DMS 273 (cell line): ENCODE measurements at regions not wholly inside any gene's neighbourhood (a gene's known extent, or its start where the extent isn't known, plus 50 kb on each side); places are given as distances from the start of the nearest gene placed in this dataset.

ENCODE experiments used
- DNase-seq: peaks from one replicate; lab custom pipeline; 2025; ENCODE audit not compliant: unreplicated experiment; lab: John Stamatoyannopoulos, UW

DNA sequence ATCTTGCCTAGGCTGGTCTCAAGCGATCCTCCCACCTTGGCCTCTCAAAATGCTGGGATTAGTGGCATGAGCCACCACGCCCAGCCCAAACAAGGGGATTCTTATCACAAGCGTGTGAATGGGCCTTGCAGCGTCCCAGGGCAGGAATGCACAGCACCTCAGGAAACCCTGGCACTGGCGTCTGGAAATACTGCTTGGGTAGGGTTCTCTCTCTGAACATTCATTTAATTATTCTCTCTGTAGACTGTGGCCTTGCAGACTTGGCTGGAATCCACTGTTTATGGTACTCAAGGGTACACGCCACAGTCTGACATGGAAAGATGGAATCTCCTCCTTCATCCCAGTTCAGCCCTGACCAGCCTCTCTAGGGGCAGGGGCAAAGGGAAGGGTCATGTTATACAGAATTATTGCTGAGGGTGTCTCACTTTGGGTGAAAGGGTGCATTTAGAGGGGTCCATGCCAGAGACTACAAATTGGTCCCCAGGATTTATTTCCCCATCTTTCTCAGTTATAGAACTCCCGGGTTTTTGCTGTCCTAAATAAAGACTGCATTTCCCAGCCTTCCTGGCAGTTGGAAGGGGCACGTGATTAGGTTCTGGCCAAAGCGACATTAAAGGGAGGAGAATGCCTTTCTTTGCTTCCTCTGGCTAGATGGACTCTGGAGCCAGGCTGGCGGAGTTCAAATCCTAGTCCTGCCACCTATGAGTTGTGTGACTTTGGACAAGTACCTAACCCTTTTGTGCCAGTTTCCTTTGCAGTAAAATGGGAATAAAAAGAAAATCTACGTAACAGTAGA lies 147.2 kb upstream of the HAAO start:
- DNase-seq = no peak

GRCh38 chr2:42938671-42939370 lies 146.4 kb upstream of the HAAO start:
- DNase-seq = no peak

DNA sequence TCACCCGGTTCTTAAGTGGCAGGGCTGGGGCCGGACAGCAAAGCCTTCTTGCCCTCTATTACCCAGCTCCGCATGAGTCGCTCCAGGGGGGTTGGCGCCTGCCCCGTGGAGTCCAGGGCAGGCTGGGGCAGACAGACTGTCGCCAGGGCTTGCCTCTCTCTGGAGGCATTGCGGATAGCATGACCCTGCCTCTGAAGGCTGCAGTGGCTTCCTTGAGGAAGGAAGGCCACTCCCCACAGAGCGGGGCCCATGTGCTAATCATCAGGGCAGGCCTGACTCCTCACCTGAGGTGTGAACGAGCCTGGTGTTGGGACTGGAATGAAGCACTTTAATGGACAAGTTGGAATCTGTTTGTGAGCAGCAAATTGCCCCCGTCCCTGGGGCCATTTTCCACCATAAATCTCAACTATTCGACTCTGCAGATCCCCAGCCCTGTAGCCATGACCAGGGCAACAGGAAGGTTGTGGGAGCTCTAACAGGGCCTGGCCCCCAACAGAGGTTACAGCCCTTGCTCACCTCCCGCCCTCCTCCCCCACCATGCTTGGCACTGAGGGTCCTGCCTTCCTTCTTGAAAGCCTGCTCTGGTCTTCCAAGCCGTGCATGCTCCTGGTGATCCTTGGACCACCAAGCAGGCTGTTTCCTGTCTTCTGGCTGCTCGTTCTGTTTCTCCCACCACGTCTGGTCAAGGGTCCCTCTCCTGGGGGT lies 144.9 kb upstream of the HAAO start:
- DNase-seq = no peak

- no peak for DNase-seq
Observed at GRCh38 chr2:42935692-42936671, 143.6 kb upstream of the HAAO start.

DNA sequence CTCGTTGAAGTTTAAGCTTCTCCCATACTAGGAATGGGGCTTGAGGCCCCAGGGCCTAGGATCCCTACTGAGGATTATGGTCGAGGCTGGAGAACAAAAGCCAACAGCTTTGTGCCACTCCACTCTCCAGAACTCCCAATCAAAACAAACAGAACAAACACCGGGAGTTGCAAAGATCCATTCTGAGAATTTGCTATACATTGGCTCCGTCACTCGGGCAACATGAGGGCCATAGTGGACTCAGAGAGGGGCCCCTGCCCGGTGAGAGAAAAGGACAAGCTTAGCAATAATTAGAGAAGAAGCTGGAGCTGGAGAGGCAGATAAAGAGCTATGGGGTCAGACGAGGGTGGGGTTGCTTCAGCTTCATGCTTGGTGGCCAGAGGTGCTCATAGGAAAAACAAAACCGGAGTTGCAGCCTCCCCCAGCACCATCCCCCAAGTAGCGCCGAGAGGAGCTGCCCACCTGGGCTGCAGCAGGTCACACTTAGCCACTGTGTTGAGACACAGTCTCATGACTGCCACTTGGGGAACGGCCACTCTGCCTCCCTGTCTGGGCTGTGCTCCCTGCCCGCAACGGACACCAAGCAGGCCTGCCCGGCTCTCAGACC lies 142.3 kb upstream of the HAAO start:
- no peak for DNase-seq

DNA sequence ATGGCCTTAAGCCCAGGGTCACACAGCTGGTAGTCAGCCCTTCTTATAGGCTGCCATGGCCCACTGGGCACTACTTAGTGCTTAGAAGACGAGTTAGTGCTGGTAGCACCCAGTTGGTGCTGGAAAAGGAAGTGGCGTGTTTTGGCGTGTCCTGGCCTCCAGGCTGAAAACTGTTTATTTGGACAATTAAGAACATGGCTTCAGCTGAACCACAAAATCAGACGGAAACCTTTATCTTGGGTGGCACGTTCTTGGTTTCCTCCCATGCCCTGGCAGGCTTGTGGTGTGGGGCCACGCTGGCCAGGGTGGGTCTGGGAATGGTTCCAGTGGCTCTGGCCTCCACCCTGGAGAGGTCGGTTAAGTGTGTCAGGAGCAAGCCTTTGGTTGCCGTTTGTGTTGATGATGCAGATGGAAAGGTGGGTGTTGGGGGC lies 141.5 kb upstream of the HAAO start:
- DNase-seq = no peak

DNA sequence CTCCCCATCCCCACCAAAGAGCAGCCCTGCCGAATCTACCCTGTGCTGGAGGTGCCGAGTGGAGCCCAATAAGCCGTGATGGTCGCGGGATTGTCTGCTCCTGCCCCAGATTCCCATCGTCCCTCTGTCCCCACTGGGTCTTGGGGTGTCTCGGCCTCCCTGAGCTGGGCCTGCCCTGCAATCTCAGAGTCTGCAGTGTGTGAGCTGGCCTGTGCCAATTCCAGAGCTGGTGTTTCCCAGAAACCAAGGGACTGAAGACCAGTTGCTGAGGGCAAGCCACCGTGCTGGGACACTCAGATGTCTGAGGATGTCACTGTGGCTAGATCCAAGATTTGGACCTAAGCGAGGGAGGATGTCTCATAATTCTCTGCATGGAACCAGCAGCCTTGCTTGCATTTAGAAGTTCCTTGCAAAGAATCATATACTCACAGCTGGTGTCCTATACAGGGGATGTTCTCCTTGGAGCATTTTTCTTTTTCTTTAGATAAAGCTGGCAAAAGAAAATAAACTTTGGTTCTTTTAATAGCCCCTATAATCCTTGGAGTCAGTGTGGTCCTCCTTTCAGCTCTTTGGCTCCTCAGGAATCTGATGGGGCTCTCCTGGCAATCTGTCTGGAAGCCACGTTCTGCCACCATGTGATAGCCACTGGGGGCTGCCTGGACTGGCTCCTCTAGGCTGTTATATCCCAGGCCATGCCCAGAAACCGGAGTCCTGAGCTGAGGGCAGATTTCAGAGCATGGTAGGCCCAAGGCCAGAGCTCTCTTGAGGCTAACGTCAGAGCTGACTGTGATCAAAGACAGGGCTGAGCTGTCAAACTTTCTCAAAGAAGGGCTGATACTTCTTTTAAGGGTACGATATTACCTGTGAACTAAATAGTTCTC lies 140.1 kb upstream of the HAAO start:
- DNase-seq = no peak

GRCh38 chr2:42931818-42932195 lies 139.4 kb upstream of the HAAO start:
- DNase-seq = peak; percentile 18

DNA sequence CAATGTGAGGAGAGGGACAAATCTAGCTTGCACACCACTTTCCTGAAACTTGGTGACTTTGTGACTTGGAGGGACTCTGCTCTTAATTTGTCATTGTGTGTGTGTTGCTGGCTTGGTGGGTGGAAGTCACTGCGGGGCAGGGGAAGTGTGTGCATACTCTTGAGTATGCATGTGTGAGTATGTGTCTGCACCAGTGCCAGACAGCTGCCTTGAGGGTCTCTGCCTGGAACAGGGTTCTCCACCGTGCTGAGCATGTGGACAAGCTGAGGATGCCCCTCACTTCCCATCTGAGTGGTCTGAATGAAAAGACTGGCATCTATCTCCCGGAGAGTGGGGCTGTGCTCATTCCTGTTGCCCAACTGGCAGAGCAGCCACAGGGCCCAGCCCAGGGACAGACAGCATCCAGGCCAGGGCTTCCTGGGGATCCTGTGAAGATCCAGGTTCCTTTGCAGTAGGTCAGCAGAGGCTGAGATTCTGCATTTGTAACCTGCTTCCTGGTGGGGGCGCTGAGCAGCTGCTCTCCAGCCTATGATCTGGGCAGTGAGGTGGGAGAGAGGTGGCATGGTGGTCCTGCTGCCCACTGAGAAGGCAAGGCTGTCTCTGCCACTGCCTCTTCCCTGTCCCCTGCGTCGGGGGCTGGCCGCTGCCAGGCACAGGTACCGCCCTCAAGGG lies 138.9 kb upstream of the HAAO start:
- peak; percentile 42 for DNase-seq

DNA sequence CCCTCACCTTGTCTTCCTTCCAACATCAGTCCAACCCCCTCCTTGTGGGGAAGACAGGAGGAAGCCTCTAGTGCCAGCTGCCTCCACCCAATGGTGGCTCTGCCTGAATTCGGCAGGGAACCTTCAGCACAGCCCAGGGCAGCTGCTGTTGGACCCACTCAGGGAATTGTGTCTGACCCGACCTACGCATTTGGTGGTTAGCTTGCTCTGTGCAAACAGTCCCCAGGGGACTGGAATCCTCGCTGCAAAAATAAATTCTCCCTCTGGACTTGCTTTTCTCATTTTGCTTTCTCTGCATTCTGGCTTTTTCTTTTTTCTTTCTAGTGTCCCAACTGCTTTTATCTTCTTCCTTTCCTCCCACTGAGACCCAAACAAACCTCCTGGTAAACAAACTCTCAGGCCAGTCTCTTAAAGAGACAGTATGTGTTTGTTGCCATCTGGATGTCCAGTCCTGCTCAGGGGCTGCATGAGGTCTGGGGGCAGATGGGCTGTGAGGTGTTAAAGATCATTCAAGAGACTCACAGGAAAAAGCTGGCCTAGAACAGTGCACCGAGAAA lies 137.7 kb upstream of the HAAO start:
- peak; percentile 58 for DNase-seq

GRCh38 chr2:42929546-42930024 lies 137.2 kb upstream of the HAAO start:
- peak; percentile 40 for DNase-seq

GRCh38 chr2:42928692-42929545 lies 136.5 kb upstream of the HAAO start:
- peak; percentile 76 for DNase-seq

- DNase-seq = no peak
Observed at GRCh38 chr2:42928161-42928691, 135.8 kb upstream of the HAAO start.

GRCh38 chr2:42927334-42928160 lies 135.2 kb upstream of the HAAO start:
- no peak for DNase-seq

- no peak for DNase-seq
Observed at GRCh38 chr2:42926434-42927333, 134.3 kb upstream of the HAAO start.
